Epithelial cell of esophagus (primary cell): ENCODE measurements at regions not wholly inside any gene's neighbourhood (a gene's known extent, or its start where the extent isn't known, plus 50 kb on each side); places are given as distances from the start of the nearest gene placed in this dataset.
A peak's percentile ranks its signal among the peaks of the same experiment; 100 is the strongest.

Experiments
- DNase-seq: peaks from one replicate; pipeline ENCODE4 v3.0.0; 2010; ENCODE audit warnings: low read depth
- H3K4me3 ChIP-seq: 2 replicates; pipeline ENCODE4 v1.5.1; 2011; ENCODE audit warnings: mild to moderate bottlenecking, low read length, control low read depth
- CTCF ChIP-seq: IDR thresholded peaks from 2 replicates; pipeline ENCODE4 v1.5.1; 2011; ENCODE audit warnings: low read depth, mild to moderate bottlenecking, low read length, control low read depth, inconsistent platforms; ENCODE audit not compliant: insufficient read depth; ENCODE audit errors: missing control alignments

GRCh38 chr3:150239766-150240165 is 168.3 kb upstream of the TSC22D2 start:
- no peak for DNase-seq
- H3K4me3 ChIP-seq = no peak overlapping the region
- TF ChIP-seq CTCF = no peak

GRCh38 chr3:150238995-150239619 is 169.0 kb upstream of the TSC22D2 start:
- peak; percentile 63 for DNase-seq
- no peak overlapping the region for H3K4me3 ChIP-seq
- peak; percentile 71 for TF ChIP-seq CTCF

- TF ChIP-seq CTCF = no peak
- peak; percentile 67 for DNase-seq
- no peak overlapping the region for H3K4me3 ChIP-seq
Observed at GRCh38 chr3:150238048-150238802, 169.9 kb upstream of the TSC22D2 start.

- H3K4me3 ChIP-seq = no peak overlapping the region
- peak; percentile 92 for DNase-seq
- TF ChIP-seq CTCF = no peak
Observed at GRCh38 chr3:150237490-150237889, 170.6 kb upstream of the TSC22D2 start.

DNA sequence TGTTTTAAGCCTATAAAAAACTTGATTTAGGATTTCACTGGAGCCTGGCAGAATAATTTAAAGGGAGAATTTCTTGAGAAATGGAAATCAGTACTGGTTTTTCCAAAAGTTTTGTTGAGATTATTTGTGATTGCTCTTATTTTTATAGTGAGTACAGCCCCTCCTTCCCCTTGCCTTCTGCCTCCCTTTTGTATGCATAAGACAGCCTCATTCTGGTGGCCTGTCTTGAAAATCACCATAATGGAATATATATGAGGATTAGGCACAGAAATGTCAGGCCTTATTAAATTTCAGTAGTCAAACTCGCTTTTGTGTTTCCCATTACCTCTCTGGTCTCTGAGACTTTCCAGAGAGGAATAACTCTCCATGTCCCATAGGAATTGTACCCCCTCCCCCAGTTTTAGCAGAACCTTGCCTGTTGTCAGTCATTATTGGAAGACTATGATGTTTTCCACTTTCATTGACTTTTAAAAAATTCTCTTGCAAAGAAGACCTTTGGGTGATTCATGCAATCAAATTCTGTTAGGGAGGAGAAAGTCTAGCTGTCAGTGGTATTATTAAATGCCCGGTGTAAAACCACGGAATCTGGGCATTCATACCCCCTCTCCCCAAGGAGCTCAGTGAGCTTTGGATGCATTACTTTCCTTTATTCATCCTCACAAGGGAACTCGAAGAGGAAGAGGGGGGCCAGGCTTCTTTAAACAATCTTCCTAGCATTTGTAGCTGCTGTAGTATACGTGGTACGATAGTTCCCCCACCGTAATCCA is 171.6 kb upstream of the TSC22D2 start:
- no peak for TF ChIP-seq CTCF
- H3K4me3 ChIP-seq = no peak overlapping the region

DNA sequence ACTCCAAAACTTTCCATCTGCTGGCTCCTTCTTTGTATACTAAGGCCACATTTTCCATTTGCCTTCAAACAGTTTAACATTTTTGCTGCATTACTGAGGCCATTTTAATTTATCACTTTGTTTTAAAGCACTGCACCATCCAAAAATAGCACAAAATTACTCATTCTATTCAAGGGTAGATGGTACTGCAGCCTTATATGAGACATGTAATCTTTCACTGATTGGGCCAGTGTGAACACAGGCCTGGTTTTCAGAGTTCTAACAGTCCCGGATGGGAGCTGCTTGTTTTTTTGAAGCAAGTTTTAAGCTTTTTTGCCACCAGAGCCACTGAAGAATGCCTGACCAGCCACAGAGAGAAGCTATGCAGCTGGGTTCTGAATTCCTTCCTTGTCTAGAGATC is 172.3 kb upstream of the TSC22D2 start:
- no peak for TF ChIP-seq CTCF
- no peak overlapping the region for H3K4me3 ChIP-seq
- no peak for DNase-seq

More for the DNA sequence above, 171.6 kb upstream of the TSC22D2 start:
- DNase-seq = no peak
